Smooth muscle cell of the brain vasculature (primary cell): ENCODE measurements at regions not wholly inside any gene's neighbourhood (a gene's known extent, or its start where the extent isn't known, plus 50 kb on each side); places are given as distances from the start of the nearest gene placed in this dataset.
"Not testable (repeated sequence)": the region's sequence is repeated elsewhere in the genome, so short reads cannot be mapped to it uniquely, and the experiment has no call there.

ENCODE experiments used
- DNase-seq: peaks from one replicate; pipeline ENCODE4 v3.0.0-alpha.2; 2012; ENCODE audit warnings: low read depth, low spot score

DNA sequence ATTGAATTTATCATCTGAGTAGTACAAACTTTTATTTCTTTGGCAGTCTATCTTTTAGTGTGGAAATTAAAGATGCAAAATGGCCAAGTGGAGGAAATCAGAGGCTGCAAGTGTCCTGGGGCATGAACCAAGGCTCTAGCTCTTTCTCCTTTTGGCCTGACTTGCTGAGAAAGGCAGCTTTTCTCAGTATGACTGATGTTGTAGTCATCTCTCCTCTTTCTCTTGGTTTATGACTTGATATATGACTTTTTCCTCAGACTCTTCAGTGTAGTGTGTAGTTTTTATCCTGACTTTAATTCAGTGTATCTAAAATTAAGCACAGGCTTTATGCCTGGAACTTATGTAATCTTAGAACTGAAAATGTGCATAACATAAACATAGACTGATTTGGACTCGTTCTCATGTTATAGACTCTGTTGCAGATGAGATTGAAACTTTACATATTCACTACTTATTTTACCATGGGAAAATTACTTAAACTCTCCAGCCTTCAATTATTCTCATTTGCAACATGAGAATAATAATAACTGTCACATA, 65.7 kb downstream of the SLITRK5 start:
- no peak for DNase-seq

DNA sequence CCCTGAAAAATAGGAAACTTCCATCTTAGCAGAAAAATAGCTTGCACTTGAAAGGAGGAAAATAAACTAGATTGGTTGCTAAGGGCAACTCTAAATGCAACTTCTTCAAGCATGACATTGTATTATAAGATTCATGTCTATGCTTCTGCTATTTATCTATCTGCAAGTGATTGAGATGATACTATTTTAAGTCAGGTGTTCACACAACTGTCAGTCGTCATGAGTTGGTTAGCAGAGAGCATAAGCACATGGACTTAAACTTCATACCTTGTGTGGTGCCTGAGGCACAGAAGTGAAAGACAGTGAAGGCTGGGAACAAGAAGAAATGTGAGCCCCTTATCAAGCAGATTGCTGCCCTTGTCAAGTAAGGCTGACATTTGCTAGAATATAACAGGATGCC, 82.9 kb downstream of the SLITRK5 start:
- no peak for DNase-seq

- no peak for DNase-seq
These were observed 98.3 kb downstream of the SLITRK5 start for GRCh38 chr13:87769445-87769844.

DNA sequence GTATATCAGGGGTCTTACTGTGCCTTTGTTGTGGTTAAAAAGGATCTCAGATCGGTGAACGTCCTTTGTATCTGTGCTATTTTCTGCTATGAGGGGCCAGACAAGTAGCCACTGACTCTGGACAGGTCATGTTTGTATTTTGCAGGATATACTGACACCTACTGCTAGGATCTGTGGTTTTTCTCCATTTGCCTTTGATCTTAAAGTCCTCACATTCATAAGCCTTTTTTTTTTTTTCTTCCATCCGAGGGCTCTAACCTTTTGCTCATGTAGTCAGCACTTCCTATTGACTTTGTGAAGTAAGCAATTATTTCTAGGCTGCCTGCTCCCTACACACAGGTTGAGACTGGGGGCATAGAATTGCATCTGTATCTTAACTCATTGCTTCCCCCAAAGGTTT, 106.2 kb downstream of the SLITRK5 start:
- no peak for DNase-seq

GRCh38 chr13:87778128-87778527, 107.0 kb downstream of the SLITRK5 start:
- DNase-seq = no peak

DNA sequence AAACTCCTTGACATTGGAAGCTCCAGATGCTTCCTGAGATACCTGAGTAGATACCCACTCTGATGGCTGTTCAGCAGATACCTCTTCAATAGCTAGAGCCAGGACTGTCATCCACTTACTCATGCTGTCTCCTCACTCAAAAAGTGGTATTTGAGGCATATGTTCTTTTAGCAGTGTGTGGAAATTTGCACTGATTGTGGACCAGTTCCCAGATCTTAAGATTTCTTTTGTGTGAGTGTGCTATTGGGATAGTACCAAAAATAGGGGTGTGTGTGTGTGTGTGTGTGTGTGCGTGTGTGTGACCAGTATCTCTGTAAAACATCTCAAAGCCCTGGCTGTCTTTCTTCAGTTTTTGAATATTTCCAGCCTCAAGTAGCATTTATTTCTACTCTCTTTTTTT, 108.3 kb downstream of the SLITRK5 start:
- no peak for DNase-seq

DNA sequence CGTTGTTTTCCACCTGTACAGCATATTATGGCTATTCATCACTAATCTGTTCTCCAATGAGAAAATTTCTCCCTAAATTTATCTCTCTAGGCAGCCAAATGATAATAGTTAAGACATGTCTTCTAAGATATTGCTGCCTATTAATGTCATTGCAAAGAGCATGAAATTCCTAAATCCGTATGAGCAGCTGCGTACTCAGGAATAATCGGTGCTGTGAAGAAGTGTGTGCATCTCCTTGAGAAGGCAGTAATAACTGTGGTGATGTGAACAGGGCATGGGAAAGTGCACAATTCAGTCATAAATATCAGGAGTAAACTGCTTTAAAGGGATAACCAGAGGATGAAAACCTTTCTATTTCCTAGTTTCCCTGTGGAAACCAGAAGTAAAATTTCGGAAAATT, 112.2 kb downstream of the SLITRK5 start:
- no peak for DNase-seq

GRCh38 chr13:87788363-87788762, 117.2 kb downstream of the SLITRK5 start:
- no peak for DNase-seq

GRCh38 chr13:87792878-87793277, 121.7 kb downstream of the SLITRK5 start:
- DNase-seq = no peak

- no peak for DNase-seq
These were observed 127.4 kb downstream of the SLITRK5 start for GRCh38 chr13:87798536-87798935.

- no peak for DNase-seq
These were observed 139.2 kb downstream of the SLITRK5 start for GRCh38 chr13:87810391-87810801.

- no peak for DNase-seq
These were observed 139.8 kb downstream of the SLITRK5 start for GRCh38 chr13:87810920-87811344.

DNA sequence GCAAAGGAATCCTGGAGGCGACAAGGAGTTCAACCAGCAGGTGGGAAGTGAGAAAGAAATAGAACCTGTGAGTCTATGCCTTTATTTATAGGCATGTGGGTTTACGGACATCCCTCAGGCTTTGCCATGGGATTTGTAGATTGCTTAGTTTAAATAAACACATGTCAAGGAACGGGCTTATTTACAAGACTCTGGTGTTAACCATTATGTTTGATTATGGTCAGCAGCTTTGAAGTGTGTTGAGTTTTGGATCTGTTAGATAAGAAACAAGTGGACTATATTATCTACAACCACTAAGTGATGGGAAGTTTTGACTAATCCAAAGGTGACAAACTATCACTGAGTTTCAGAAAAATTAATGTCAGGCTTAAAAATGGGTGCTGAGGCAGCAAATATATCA, 143.2 kb downstream of the SLITRK5 start:
- DNase-seq = no peak

- DNase-seq = no peak
These were observed 149.1 kb downstream of the SLITRK5 start for GRCh38 chr13:87820241-87820640.

- DNase-seq = no peak
These were observed 150.3 kb downstream of the SLITRK5 start for GRCh38 chr13:87821512-87821911.

DNA sequence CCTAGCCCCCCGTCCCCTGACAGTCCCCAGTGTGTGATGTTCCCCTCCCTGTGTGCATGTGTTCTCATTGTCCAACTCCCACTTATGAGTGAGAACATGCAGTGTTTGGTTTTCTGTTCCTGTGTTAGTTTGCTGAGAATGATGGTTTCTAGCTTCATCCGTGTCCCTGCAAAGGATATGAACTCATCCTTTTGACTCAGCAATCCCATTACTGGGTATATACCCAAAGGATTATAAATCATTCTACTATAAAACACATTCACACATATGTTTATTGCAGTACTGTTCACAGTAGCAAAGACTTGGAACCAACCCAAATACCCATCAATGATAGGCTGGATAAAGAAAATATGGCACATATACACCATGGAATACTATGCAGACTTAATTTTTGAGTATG, 155.1 kb downstream of the SLITRK5 start:
- DNase-seq = not testable (repeated sequence)

GRCh38 chr13:87827479-87827878, 156.3 kb downstream of the SLITRK5 start:
- no peak for DNase-seq

DNA sequence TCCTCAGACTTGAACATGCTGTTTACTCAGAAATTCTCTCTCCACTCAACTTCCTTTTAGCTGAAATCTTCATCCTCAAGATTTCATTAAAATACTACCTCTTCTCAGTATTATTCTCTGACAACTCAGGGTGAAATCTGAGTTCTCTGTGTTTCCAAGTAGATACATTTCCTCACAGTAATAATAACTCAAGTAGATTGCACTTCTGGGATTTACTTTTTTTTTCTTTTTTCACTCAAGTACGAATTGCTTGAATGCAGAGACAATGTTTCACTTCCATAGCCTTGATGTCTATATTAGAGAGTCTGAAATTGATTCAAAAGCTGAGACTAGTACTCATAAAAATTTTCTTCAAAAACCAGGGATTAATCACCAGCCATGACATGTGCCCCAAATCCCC, 166.4 kb downstream of the SLITRK5 start:
- no peak for DNase-seq

- no peak for DNase-seq
These were observed 166.8 kb downstream of the SLITRK5 start for GRCh38 chr13:87837946-87838345.

DNA sequence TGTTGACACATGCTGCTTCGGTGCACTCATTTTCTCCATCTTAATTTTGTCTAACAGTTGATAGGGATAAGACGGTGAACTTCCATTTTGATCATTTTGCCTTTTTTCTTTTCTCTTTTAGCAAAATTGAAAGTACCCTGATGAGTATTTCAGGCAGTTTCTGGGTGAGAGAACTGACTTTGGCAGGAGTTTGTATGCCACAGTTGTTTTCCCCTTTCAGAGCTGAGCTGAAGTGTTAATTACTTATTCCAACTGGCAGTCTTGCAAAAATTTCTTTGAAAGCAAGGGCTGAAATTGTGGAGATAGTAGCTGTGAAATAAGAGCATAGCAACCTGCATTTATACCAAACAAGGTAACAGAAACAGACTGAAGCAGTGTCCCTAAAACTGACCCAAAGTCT, 180.2 kb downstream of the SLITRK5 start:
- no peak for DNase-seq

DNA sequence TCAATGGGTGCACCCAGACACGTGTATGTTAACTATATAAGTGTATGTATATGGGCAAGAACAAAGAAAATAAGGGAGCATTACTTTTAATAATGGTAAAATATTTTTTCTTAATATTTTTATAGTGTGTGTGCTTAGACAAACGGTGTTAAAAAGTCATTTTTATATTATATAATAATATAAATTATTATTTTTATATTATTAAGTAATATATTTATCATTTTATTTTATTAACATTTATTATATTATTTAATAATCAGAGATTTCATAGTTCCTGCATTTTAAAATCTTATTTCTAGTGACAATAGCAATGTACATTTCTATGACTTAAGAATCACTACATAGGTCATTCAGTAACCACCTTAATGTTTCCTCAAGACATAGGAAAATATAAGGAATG, 184.4 kb downstream of the SLITRK5 start:
- DNase-seq = no peak

DNA sequence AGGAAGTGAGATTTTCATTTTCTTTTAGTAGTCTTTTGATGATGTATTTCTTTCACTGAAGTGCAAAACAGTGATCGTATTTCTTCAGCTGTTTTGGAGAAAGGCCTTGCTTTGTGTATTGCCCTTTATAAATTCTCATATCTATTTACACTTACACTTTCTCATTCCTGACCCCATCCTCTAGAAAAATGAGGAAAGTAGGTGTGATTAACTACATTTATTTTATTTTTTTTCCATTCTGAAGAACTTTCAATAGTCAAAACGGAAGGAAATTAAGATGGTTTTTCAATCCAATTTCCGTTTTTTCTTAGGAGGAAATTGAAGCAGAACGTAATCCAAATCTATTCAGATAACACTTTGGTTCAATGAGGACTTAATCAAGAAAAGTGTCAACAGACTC, 188.1 kb downstream of the SLITRK5 start:
- DNase-seq = no peak

DNA sequence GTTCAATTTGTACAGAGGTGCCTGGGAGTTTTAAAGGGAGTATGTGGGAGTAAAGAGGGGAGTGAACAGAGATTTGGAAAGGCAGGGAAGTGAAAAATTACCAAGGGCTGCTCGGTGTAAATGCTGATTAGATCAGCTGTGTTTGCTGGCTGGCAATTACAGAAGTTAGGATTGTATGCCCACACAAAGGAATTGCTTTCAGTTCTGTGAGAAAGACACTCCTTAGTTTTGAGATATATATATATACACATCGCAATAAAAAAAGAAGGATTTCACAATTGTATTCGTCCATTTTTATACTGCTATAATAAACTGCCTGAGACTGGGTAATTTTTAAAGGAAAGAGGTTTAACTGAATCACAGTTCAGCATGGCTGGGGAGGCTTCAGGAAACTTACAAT, 196.3 kb downstream of the SLITRK5 start:
- DNase-seq = no peak

- no peak for DNase-seq
These were observed 197.6 kb downstream of the SLITRK5 start for GRCh38 chr13:87868731-87869130.
